Sigmoid colon (tissue), 4 donors: ENCODE measurements at regions not wholly inside any gene's neighbourhood (a gene's known extent, or its start where the extent isn't known, plus 50 kb on each side); places are given as distances from the start of the nearest gene placed in this dataset.

ENCODE experiments used
- EP300 ChIP-seq, 4 donors: sonication (generic); formaldehyde crosslinking; IDR thresholded peaks; one replicate each; pipeline ENCODE4 v1.6.1; 2017; ENCODE audit warnings: antibody characterized with exemption in 4 of 4
- POLR2A ChIP-seq, 2 donors: fragments of 450-650 bp; IDR thresholded peaks; one replicate each; pipeline ENCODE4 v1.6.1; 2016; ENCODE audit warnings: antibody characterized with exemption in 2 of 2, mild to moderate bottlenecking in 2 of 2, moderate library complexity in 2 of 2
- POLR2AphosphoS5 ChIP-seq, 4 donors: sonication (generic); formaldehyde crosslinking; IDR thresholded peaks; one replicate each; pipeline ENCODE4 v1.6.1; 2017; ENCODE audit warnings: antibody characterized with exemption in 4 of 4
- TF ChIP-seq, protein P1 (sequence below), 4 experiments: fragments of 450-650 bp in 3 of 4; fragments of 200-600 bp in 1 of 4; IDR thresholded peaks; one replicate each; pipeline ENCODE4 v1.5.1; 2016 to 2019; ENCODE audit warnings: antibody characterized with exemption in 4 of 4, mild to moderate bottlenecking in 3 of 4, moderate library complexity in 2 of 4

DNA sequence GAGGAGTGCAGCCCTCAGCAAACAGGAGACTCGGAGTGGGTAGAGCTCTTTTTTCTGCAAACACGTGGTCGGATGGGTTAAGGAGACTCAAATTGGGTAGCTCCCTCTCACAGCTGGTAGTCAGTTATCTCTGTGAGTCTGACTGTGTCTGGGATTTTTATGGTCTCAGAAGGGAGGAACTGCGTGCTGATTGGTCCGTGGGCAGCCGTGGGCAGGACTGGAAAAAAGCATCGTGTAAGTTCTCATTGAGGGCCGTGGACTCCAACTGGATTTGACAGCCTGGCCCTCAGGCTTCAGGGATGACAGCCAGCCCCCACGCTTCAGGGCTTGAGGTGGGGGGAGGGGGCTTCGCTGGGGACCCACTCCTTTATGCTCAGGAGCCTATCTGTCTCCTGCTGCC is 463.9 kb downstream of the EPHA3 start:
- TF ChIP-seq, protein P1, sequence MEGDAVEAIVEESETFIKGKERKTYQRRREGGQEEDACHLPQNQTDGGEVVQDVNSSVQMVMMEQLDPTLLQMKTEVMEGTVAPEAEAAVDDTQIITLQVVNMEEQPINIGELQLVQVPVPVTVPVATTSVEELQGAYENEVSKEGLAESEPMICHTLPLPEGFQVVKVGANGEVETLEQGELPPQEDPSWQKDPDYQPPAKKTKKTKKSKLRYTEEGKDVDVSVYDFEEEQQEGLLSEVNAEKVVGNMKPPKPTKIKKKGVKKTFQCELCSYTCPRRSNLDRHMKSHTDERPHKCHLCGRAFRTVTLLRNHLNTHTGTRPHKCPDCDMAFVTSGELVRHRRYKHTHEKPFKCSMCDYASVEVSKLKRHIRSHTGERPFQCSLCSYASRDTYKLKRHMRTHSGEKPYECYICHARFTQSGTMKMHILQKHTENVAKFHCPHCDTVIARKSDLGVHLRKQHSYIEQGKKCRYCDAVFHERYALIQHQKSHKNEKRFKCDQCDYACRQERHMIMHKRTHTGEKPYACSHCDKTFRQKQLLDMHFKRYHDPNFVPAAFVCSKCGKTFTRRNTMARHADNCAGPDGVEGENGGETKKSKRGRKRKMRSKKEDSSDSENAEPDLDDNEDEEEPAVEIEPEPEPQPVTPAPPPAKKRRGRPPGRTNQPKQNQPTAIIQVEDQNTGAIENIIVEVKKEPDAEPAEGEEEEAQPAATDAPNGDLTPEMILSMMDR (IDR thresholded peaks at IDR 0.05), result no peak
- TF ChIP-seq POLR2A (IDR thresholded peaks at IDR 0.05) (no peak), POLR2AphosphoS5 (IDR thresholded peaks at IDR 0.05) (no peak), EP300 (IDR thresholded peaks at IDR 0.05) (no peak)
